ENCODE measurements at regions not wholly inside any gene's neighbourhood (a gene's known extent, or its start where the extent isn't known, plus 50 kb on each side); places are given as distances from the start of the nearest gene placed in this dataset.

DNA sequence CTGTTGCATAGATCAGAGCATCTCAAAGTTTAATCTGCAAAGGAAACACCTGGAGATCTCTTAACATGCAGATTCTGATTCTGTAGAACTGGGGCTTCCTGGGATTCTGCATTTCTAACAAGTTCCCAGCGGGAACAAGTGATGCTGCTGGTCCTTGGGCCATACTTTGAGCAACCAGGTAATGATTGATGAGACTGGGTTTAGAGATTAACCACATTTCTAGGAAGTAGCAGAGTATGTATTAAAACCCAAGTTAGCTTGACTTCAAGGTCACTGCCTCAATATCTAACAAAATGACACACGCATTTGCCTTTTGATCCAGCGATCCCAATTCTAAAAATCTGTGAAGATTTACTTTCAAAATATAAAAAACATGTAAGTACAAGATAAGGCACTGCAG lies 83.0 kb upstream of the DTNBP1 start:
- TF ChIP-seq TEAD4 (IDR thresholded peaks at IDR 0.05), result no peak
- TF ChIP-seq, protein P1, sequence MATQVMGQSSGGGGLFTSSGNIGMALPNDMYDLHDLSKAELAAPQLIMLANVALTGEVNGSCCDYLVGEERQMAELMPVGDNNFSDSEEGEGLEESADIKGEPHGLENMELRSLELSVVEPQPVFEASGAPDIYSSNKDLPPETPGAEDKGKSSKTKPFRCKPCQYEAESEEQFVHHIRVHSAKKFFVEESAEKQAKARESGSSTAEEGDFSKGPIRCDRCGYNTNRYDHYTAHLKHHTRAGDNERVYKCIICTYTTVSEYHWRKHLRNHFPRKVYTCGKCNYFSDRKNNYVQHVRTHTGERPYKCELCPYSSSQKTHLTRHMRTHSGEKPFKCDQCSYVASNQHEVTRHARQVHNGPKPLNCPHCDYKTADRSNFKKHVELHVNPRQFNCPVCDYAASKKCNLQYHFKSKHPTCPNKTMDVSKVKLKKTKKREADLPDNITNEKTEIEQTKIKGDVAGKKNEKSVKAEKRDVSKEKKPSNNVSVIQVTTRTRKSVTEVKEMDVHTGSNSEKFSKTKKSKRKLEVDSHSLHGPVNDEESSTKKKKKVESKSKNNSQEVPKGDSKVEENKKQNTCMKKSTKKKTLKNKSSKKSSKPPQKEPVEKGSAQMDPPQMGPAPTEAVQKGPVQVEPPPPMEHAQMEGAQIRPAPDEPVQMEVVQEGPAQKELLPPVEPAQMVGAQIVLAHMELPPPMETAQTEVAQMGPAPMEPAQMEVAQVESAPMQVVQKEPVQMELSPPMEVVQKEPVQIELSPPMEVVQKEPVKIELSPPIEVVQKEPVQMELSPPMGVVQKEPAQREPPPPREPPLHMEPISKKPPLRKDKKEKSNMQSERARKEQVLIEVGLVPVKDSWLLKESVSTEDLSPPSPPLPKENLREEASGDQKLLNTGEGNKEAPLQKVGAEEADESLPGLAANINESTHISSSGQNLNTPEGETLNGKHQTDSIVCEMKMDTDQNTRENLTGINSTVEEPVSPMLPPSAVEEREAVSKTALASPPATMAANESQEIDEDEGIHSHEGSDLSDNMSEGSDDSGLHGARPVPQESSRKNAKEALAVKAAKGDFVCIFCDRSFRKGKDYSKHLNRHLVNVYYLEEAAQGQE (IDR thresholded peaks at IDR 0.05; ENCODE audit: low read depth), result no peak
- TF ChIP-seq RAD21 (IDR thresholded peaks at IDR 0.05; ENCODE audit: low read depth), result no peak
- no peak for TF ChIP-seq CEBPB (IDR thresholded peaks at IDR 0.05)
- TF ChIP-seq, protein P2, sequence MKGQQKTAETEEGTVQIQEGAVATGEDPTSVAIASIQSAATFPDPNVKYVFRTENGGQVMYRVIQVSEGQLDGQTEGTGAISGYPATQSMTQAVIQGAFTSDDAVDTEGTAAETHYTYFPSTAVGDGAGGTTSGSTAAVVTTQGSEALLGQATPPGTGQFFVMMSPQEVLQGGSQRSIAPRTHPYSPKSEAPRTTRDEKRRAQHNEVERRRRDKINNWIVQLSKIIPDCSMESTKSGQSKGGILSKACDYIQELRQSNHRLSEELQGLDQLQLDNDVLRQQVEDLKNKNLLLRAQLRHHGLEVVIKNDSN (IDR thresholded peaks at IDR 0.05), result no peak
- TF ChIP-seq YY1 (IDR thresholded peaks at IDR 0.05; ENCODE audit: low read depth), result no peak
- no peak for TF ChIP-seq EGR1 (IDR thresholded peaks at IDR 0.05)
- no peak for TF ChIP-seq TAF1 (IDR thresholded peaks at IDR 0.05; ENCODE audit: low read depth)
- no peak for TF ChIP-seq EP300 (IDR thresholded peaks at IDR 0.05; ENCODE audit: borderline replicate concordance)
